ENCODE measurements at regions not wholly inside any gene's neighbourhood (a gene's known extent, or its start where the extent isn't known, plus 50 kb on each side); places are given as distances from the start of the nearest gene placed in this dataset.
"Not testable (repeated sequence)": the region's sequence is repeated elsewhere in the genome, so short reads cannot be mapped to it uniquely, and the experiment has no call there.

DNA sequence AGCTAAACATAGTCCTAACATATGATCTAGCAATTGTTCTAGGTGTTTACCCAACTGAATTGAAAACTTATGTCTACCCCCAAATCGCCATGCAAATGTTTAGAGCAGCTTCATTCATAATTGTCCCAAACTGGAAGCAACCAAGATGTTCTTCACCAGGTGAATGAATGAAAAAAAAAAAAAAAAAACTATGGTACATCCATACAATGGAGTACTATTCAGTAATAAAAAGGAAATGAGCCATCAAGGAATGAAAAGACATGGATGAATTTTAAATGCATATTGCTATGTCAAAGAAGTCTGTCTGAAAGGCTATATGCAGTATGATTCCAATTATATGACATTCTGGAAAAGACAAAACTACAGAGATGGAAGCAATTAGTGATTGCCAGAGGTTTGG is 98.6 kb upstream of the ITPRID2 start:
- no peak for DNase-seq

DNA sequence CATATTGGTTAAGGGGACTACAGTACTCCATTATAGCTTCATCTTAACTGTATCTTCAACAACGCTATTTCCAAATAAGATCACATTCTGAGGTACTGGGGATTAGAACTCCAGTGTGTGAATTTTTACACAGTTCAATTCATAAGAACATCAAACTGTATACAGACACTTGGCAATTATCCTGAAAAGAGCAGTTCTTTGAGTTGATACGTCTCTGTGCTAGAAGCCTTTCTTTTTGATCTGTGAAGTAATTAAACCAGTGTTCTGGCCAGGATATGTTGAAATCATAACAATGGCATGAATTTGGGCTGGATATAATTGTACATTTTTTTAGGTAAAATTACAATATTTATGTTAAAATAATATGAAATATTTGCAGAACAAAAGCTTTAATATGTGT is 93.5 kb upstream of the ITPRID2 start:
- DNase-seq: no peak

DNA sequence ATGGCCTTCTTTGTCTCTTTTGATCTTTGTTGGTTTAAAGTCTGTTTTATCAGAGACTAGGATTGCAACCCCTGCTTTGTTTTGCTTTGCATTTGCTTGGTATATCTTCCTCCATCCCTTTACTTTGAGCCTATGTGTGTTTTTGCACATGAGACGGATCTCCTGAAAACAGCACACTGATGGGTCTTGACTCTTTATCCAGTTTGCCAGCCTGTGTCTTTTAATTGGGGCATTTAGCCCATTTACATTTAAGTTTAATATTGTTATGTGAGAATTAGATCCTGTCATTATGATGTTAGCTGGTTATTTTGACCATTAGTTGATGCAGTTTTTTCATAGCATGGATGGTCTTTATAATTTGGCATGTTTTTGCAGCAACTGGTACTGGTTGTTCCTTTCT is 89.2 kb upstream of the ITPRID2 start:
- DNase-seq: not testable (repeated sequence)

DNA sequence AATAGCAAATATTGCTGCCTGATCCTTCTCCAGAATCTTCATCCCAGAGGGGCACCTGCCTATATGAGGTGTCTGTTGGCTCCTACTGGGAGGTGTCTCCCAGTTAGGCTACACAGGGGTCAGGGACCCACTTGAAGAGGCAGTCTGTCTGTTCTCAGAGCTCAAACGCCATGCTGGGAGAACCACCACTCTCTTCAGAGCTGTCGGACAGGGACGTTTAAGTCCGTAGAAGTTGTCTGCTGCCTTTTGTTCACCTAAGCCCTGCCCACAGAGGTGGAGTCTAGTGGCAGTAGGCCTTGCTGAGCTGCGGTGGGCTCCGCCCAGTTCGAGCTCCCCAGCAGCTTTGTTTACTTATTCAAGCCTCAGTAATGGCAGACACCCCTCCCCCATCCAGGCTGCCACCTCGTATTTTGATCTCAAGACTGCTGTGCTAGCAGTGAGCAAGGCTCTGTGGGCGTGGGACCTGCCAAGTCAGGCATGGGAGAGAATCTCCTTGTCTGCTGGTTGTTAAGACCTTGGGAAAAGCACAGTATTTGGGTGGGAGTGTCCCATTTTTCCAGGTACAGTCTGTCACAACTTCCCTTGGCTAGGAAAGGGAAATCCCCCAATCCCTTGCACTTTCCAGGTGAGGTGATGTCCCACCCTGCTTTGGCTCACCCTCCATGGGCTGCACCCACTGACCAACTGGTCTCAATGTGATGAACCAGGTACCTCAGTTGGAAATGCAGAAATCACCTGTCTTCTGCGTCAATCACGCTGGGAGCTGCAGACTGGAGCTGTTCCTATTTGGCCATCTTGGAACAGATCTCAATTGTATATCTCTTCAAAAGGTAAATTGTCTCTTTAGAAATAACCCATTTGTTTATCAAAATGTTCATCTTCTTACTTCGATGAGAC is 87.4 kb upstream of the ITPRID2 start:
- not testable (repeated sequence) for DNase-seq

DNA sequence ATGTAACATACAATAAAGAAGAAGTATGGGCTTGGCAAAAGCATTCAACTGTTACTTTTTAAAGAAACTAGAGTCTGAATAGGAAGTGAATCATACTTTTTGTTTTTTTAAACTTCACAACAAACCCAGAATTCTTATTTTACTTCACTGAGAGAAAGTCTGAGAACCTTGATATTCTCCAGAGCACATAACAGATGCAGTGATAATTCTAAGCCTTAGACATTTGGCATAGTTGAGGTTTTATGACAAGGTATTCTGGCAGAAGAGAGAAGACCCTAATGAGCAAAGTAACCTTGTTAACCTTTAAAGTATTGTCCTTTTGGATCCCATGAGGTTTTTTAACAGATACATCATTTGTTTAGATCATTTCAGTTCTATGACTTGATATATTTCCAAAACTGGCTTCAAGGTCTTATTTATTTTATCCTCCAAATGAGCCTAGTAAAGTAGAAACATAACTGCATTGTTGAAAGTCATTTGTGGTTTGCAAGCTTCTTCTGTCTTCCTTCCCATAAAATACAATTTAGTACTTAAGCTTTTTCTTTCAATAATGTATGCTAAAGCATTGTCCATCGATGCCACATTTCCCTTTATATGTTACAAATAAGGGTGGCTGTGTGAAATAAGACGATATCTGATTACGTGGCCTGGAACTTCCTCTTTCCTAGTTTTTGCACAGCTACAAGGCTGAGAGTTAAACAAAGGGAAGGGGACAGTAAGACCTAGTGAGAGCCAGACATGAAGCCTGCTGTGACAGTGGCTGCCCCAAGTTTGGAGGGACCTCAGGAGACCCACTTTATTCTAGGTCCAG is 86.1 kb upstream of the ITPRID2 start:
- DNase-seq: no peak

DNA sequence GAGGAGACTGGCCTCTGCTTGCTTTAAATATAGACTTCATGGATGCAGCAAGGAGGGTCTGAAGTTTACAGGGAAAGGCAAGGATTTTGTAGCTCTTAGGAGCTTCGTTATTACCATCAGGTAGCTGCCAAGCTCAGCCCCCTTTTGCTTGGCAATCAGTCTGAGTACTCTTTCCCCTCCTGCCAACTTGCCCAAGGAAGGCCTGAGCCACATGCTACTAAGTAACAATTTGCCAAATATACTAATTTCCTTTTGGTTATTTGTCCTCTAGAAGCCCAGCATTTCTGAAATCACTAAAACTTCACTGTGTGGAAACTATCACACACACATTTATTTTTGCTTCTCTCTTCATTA is 85.5 kb upstream of the ITPRID2 start:
- no peak for DNase-seq

DNA sequence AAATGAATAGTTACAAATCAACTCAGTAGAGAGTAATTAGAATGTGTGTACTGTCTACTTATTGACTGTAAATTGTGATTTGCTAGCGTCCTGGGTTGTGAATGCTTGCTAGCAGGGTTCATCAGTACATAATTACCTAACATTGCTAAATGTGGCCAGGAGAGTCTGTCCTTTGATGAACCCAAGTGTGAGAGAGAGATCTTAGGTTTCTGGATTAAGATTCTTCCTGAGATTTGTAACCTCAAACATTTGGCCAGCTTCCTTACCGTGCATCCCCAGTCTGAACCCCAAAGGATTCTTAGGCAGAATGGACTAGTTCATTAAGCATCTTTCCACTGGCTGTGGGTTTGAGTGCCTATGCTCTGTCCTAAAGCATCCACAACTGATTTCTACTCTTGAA is 84.0 kb upstream of the ITPRID2 start:
- no peak for DNase-seq

DNA sequence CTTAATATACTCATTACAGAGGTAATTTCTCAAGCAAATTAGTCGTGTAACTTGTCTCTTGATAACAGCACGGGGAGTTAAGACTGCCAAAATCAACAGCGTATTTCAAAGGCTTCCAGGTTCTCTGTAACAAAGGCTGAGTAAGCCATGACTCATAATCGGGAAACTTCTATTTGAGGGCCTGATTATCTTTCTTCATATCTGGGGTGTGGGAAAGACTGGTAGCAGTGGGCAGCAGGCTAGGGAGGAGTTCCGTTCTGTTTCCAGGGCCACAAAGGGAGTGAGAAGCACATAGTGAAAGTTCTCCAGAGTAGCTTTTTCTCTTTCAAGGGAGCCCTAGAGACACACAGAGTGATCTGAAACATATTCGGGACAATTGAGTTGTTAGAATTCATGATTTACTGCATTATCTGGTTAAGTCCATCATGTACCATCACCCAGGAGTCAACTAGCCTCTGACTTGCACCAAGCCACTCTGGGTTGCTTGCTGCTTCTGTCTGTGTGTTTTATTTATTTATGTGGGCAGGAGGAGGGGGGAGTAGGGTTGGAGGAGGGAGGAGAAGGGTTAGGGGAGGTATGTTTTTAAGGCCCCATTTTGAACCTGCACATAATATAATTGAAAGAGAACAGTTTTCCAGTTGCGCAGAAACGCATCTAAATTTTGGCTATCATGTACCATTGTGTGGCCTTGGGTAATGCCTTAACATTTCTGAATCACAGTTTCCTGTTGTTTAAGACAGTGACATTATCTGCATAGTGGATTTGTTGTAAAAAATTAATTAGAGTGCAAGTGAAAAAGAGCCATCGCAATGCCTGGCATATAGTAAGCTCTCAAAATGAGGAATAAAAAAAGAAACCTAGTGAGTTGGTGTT is 80.5 kb upstream of the ITPRID2 start:
- DNase-seq: no peak

DNA sequence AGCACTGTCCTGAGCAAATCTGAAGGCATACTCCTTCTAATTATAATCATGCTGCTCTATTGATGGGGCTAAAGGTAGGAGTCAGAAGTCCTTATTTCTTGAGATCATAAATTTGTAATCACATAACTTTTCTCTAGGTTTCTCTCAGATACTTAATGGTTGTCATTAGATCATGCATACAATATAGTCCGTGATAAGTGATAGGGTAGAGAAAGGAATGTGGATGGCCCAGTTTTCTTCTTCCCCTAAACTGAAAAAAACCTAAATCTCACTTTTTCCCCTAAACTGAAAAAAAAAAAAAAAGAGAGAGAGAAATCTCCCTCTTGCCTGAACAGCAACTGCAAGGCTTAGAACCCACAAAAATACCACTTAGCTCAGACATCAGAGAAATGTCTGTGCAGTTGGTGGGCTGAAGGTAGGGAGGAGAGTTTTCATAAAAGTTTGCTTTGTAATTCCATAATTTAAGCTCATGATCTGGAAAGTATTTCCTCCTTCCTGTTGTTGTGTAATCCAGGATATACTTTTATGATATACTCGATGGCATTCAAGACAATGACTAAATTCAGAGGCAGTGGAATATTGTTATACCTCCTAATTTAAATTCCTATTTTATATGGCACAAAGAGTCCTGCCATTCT is 79.3 kb upstream of the ITPRID2 start:
- no peak for DNase-seq

DNA sequence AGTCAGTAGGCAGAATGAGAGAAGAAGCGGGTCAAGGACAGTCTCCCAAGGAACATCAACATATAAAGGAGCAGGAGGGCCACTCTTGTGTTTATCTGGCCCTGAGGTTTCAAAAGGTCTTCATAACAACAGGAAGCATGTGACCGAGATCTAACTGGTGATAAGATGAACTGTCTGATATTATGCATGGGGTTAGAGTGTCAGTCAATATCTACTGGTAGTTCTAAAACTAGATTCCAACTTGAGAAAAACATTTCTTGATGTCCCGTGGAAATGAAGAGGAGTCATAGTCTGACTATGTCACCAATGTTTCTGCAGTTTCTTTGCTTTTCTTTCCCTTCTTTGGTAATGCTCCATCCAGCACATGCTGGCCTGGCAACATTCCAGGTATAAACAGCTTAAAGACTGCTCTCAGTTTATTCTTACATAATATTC is 77.5 kb upstream of the ITPRID2 start:
- no peak for DNase-seq

DNA sequence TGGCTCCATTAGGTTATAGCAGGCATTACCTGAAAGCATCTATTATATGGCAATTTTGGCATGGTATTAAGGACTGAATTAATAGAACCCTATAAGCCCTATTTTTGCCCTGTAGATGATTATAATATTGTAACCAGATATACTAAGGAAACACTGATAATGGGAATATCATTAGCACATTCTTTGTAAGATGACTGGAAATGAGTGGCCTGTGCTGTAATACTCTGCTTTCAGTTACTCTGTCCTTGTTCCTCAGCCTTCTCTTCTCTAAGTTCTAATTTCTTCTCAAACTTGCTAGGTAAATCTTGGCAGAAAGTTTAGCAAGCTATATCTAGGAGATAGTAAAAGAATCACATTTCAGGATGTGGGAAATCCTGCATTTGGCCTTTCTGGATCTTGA is 74.0 kb upstream of the ITPRID2 start:
- DNase-seq: no peak

DNA sequence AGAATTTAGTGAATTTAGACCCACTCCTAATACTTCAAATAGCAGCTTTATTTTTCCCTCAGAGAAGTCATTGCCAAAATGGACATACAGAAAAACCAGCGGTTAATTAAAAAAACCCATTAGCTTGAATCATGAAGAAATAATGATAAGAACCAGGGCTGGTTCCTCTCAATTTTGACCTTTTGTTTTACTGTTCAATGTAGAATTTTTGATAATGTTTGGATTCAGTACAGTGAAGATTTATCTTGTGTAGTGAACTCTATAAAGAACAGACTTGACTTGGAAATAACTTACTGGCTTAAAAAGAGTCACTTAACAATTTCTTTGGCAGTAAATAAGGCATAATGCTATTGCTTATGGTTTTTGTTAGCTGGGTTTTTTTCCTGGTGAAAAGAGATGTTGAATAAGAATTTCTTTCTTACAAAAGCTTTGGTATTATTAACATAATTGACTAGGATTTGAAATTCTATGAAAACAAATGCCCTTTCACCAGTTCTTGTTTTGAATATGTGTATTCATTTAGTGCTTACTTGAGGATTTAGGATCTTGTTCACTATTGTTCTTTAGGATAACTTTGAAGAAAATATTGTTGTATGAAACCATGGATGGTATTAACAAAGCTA is 73.4 kb upstream of the ITPRID2 start:
- DNase-seq: no peak

DNA sequence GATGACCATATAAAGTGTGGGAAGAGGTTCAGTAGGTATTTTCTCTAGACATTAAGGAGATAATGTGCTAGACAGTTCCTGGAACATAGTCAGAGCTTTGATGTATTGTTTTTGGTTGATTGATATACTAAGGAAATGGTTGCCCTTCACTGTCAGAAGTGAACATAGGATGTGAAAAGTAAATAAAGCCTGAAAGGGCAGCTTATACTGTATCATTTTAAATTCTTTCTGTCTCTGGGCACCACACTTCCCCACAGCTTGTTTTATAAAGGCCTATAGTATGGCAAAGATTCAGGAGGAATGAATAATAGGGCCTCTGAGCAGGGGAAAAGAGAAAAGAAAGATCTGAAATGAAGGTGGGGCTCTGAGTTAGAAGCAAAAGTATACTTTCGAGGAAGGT is 72.7 kb upstream of the ITPRID2 start:
- no peak for DNase-seq

DNA sequence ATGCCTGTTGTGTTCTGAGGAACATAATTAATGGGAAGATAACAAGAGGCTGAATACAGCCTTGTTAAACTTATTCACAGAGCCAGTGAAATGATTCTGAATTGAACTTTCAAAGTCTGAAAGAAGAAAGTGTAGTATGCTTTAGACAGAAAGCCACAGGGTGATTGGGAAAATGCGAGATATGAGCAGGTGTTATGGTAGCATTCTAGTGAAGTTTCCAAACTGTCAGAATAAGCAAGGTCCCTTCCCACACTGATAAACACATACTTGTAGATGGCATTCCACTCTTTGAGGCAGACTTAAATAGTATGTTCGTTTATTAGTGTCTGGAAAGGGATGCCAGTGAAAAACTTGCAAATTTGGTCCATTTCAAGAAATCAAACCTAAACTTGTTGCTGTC is 70.5 kb upstream of the ITPRID2 start:
- DNase-seq: no peak

DNA sequence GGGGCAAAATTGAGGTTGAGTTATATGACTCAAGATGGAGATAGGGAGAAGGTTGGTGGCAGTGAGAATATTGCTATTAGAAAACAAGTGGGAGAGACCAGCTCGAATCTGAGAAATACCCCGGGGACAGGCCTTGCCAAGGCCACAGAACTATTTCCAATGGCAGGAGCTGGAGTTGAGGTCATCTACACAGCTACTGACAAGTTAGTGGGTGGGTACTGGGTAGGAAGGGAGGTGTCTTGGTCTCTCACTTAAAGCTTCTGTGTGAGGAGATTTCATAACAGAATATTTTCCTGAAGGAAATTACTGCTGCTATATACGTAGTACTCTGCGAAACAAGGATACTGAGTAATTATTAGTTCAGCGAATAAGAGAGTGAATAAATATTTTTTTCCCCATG is 69.4 kb upstream of the ITPRID2 start:
- DNase-seq: no peak

DNA sequence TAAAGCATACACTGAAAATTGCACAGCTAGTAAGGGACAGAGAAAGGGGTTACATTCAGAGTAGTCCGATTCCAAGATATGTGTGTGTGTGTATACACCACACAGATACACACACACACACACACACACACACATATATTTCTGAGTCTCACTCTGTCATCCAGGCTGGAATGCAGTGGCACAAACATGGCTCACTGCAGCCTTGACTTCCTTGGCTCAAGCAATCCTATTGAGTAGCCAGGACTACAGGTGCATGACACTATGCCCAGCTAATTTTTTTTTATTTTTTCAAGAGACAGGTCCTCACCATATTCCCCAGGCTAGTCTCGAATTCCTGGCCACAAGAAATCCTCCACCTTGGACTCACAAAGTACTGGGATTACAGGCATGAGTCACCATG is 68.1 kb upstream of the ITPRID2 start:
- no peak for DNase-seq

DNA sequence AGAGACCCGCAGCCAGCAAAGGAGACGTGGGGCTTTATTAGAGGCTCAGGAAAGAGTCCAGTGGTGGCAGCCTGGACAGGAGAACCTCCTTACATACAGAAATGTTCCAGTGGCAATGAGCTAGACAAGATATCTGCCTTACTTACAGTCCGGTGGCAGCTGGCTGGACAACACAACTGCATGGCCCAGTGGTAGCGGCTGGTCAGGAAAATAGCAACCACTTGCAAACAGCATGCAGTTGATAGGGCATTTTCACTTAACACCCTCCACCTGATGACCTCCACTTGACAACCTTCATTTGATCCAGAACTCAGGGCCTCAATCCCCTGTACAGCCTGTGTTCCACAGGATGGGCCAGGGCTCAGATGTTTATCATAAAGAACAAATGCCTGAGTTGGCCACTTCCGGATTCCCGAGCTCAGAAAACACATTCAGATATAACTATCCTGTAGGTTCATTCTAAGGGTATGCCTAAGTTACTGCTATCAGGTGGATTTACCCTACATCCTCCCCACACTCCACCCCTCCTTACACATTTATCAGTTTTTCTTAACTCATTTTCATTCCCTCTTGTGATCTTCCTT is 63.3 kb upstream of the ITPRID2 start:
- no peak for DNase-seq

DNA sequence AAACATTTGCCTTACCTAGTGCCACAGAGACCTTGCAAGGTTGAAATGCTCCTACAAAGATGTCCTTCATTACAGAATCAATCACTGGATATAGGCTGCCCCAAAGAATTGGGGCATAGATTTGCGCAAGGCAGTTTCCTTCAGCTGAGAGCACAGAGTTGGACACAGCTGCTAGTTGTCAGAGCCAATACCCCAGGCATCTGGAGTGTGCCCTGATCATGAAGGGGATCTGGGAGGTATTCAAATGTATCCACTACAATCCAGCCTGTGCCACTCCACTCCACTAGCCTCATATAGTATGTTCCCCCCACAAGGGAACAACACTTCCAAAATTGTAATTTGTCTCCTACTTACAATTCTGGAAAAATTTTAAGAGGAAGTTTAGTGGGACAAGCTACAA is 62.3 kb upstream of the ITPRID2 start:
- DNase-seq: no peak

DNA sequence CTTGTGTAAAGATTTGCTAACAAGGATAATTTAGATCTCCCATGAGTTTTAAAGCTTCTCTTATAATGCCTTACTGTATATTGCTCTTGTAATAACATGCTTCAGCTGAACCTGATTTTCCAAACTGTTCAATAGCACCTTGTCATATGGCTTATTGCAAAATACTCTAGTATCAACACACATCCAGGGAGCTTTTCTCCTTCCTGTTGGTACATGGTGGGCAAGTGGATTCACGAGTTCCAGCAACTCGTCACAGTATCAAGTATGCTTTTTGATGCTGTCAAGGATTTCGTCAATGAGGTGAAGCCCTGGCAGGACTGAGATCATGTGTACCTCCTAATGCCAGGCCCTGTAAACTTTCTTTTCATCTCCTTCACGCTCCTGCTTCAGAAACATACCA is 59.5 kb upstream of the ITPRID2 start:
- no peak for DNase-seq

DNA sequence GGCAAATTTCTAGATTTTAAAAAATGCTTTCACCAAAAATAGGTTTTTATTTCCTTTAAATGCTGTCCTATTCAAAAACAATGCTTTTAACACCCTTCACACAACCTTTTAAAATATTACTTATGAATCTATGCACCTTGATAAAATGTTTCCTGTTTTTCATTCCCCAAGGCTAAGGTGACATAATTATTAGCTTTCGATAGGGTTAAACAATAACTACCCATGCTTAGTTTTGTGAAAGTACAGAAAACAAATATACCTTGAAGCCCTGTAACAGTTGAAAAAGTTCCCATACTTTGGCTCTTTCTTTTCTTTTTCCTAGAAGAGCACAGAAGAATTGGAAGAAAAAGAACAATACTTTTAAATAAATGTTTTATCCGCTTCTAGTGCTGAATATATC is 54.9 kb upstream of the ITPRID2 start:
- DNase-seq: no peak

DNA sequence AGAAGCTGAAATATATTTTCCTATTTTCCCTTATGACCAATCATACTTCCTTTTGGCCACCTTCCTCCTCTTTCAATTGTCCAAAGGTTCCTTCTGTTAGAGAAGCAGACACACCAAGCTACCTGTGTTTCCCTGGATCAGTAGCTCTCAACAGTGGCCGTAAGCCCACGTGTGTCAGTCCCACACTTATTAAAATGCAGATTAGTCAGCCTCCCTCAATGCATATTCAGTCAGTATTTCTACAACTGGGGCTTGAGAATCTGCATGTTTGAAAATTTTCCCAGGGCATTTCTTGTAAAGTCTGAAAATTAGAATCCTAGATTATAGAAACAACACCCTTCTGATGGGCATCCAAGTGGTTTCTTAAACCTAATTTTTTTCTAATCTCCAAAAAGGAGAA is 54.0 kb upstream of the ITPRID2 start:
- DNase-seq: no peak

DNA sequence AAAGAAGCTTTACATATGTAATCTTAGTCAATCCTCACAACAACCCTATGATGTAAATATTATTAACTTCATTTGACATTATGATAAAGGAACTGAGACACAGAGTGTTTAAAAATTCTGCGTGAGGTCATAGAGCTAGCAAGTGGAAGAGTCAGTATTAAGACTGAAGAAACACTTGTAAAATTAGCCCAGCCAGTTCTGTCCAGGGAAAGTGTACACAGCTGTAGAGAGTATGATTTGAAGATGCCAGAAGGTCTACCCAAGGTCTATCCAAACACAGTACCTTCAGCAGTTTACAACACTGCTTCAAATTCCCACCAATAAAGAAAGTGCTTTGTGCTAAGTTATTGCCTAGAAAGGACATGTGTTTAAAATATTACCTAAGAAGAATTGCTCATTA is 51.7 kb upstream of the ITPRID2 start:
- no peak for DNase-seq

Data from NCI-H1694 (cell line).